T1000 (cell line): ENCODE measurements at regions not wholly inside any gene's neighbourhood (a gene's known extent, or its start where the extent isn't known, plus 50 kb on each side); places are given as distances from the start of the nearest gene placed in this dataset.
"Not testable (repeated sequence)": the region's sequence is repeated elsewhere in the genome, so short reads cannot be mapped to it uniquely, and the experiment has no call there.

Experiments
- DNase-seq: peaks from one replicate; lab custom pipeline; 2025; ENCODE audit warnings: mixed read lengths; lab: John Stamatoyannopoulos, UW

- DNase-seq, result no peak
Observed at GRCh38 chr3:18625085-18625484, 199.9 kb upstream of the SATB1 start.

- DNase-seq, result no peak
Observed at GRCh38 chr3:18623220-18623619, 198.1 kb upstream of the SATB1 start.

GRCh38 chr3:18618723-18619122, 193.6 kb upstream of the SATB1 start:
- no peak for DNase-seq

- DNase-seq, result no peak
Observed at GRCh38 chr3:18611991-18612390, 186.9 kb upstream of the SATB1 start.

- no peak for DNase-seq
Observed at GRCh38 chr3:18609187-18609586, 184.0 kb upstream of the SATB1 start.

- no peak for DNase-seq
Observed at GRCh38 chr3:18597919-18598318, 172.8 kb upstream of the SATB1 start.

- DNase-seq, result no peak
Observed at GRCh38 chr3:18593231-18593630, 168.1 kb upstream of the SATB1 start.

GRCh38 chr3:18591120-18591519, 166.0 kb upstream of the SATB1 start:
- no peak for DNase-seq

GRCh38 chr3:18586076-18586475, 160.9 kb upstream of the SATB1 start:
- DNase-seq, result no peak

GRCh38 chr3:18585004-18585968, 160.1 kb upstream of the SATB1 start:
- no peak for DNase-seq

GRCh38 chr3:18580268-18580667, 155.1 kb upstream of the SATB1 start:
- no peak for DNase-seq

- no peak for DNase-seq
Observed at GRCh38 chr3:18579661-18580060, 154.5 kb upstream of the SATB1 start.

- no peak for DNase-seq
Observed at GRCh38 chr3:18575573-18575972, 150.4 kb upstream of the SATB1 start.

- DNase-seq, result no peak
Observed at GRCh38 chr3:18572809-18573208, 147.7 kb upstream of the SATB1 start.

GRCh38 chr3:18567293-18567692, 142.2 kb upstream of the SATB1 start:
- no peak for DNase-seq

- DNase-seq, result no peak
Observed at GRCh38 chr3:18562364-18563154, 137.4 kb upstream of the SATB1 start.

- no peak for DNase-seq
Observed at GRCh38 chr3:18559331-18559842, 134.2 kb upstream of the SATB1 start.

GRCh38 chr3:18558507-18558906, 133.4 kb upstream of the SATB1 start:
- no peak for DNase-seq

GRCh38 chr3:18557216-18557615, 132.1 kb upstream of the SATB1 start:
- no peak for DNase-seq

GRCh38 chr3:18556503-18557135, 131.5 kb upstream of the SATB1 start:
- DNase-seq, result no peak

GRCh38 chr3:18556001-18556408, 130.9 kb upstream of the SATB1 start:
- no peak for DNase-seq

- DNase-seq, result not testable (repeated sequence)
Observed at GRCh38 chr3:18552579-18553105, 127.5 kb upstream of the SATB1 start.
